Thoracic aorta (tissue), 2 donors: ENCODE measurements at regions not wholly inside any gene's neighbourhood (a gene's known extent, or its start where the extent isn't known, plus 50 kb on each side); places are given as distances from the start of the nearest gene placed in this dataset.

ENCODE experiments used
- ATAC-seq: fragments of 150-250 bp; one replicate; pipeline ENCODE4 v1.8.0; 2017; ENCODE audit warnings: low read depth; ENCODE audit not compliant: insufficient number of reproducible peaks, low FRiP score
- DNase-seq: peaks from one replicate; pipeline ENCODE4 v3.0.0-alpha.2; 2020; ENCODE audit warnings: low spot score
- H3K27ac ChIP-seq, 2 donors: fragments of 200-600 bp; sonication (generic); 1 replicate in 1 of 2; 2 replicates in 1 of 2; pipeline ENCODE4 v1.5.1; 2016; ENCODE audit warnings: mild to moderate bottlenecking in 2 of 2, moderate library complexity in 2 of 2
- H3K27me3 ChIP-seq: fragments of 200-600 bp; sonication (generic); replicated peaks from 2 replicates; pipeline ENCODE4 v1.6.0; 2016; ENCODE audit warnings: mild to moderate bottlenecking; ENCODE audit not compliant: insufficient read depth
- H3K36me3 ChIP-seq: fragments of 200-600 bp; sonication (generic); one replicate; pipeline ENCODE4 v1.5.1; 2016
- H3K4me1 ChIP-seq, 2 donors: fragments of 200-600 bp; sonication (generic); 1 replicate in 1 of 2; 2 replicates in 1 of 2; pipeline versions ENCODE4 v1.5.1 to v1.6.0; 2016; ENCODE audit warnings: low read depth in 2 of 2, mild to moderate bottlenecking in 1 of 2; ENCODE audit not compliant: control insufficient read depth in 1 of 2
- H3K4me3 ChIP-seq: fragments of 200-600 bp; sonication (generic); 2 replicates; pipeline ENCODE4 v1.5.1; 2016; ENCODE audit warnings: mild to moderate bottlenecking
- H3K9me3 ChIP-seq: fragments of 200-600 bp; sonication (generic); 2 replicates; pipeline ENCODE4 v1.5.1; 2016
- TF ChIP-seq, protein P1 (sequence below): fragments of 200-600 bp; sonication (generic); IDR thresholded peaks from one replicate; pipeline ENCODE4 v1.5.1; 2019; ENCODE audit warnings: antibody characterized with exemption

DNA sequence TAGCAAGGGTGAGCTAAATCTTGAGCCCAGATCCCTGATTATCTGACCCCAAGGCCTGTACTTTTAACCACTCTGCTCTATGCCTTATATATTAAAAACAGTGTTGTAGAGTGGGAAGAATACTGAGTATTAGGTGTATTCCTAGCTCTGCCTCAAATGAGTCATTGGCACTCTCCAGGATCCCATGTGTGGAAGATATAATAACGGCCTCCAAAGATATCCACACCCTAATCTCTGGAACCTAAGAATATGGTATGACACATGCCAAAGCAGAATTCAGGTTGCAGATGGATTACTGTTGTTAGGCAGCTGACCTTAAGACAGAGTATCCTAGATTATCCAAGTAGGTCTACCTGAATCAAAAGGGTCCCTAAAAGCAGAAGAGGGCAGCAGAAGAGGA, 110.8 kb downstream of the ADRB2 start:
- no peak overlapping the region for H3K27ac ChIP-seq
- TF ChIP-seq, protein P1, sequence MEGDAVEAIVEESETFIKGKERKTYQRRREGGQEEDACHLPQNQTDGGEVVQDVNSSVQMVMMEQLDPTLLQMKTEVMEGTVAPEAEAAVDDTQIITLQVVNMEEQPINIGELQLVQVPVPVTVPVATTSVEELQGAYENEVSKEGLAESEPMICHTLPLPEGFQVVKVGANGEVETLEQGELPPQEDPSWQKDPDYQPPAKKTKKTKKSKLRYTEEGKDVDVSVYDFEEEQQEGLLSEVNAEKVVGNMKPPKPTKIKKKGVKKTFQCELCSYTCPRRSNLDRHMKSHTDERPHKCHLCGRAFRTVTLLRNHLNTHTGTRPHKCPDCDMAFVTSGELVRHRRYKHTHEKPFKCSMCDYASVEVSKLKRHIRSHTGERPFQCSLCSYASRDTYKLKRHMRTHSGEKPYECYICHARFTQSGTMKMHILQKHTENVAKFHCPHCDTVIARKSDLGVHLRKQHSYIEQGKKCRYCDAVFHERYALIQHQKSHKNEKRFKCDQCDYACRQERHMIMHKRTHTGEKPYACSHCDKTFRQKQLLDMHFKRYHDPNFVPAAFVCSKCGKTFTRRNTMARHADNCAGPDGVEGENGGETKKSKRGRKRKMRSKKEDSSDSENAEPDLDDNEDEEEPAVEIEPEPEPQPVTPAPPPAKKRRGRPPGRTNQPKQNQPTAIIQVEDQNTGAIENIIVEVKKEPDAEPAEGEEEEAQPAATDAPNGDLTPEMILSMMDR, result no peak
- H3K4me1 ChIP-seq, result no peaks in the 10 kb centered on the region
- no peak overlapping the region for H3K4me3 ChIP-seq
- no peak for DNase-seq
- ATAC-seq, result no peak
- no peaks in the 10 kb centered on the region for H3K36me3 ChIP-seq
- no peaks in the 10 kb centered on the region for H3K9me3 ChIP-seq
- H3K27me3 ChIP-seq, result no peaks in the 10 kb centered on the region

DNA sequence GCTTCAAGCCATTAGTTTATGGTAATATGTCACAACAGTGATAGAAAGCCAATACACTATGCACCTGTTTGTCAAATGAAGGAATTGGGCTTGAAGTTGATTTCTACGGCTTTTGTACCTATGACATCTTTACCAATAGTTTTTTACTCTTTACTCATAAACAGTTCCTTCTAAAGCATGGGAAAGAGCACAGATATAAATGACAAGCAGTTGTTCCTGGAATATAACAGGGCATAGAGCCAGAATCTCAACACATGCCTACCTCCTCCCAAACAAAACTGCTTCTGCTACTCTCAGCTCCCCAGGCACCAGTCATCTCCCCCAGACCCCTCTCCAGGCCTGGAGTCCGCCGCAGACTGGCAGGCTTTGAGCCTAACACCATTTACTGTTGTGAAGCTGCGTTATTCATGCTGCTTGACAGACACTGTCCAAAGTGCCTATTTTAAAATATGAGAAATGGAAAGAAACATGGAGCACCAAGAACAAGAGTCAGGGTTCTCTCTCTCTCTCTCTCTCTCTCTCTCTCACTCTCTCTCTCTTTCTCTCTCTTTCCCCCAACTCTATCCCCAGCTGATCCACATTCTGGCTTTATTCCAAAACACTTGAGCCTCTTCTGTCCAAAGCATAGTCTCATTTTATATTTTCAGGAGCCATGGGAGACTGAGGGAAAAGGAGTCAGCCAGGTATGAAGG, 111.6 kb downstream of the ADRB2 start:
- Histone ChIP-seq H3K27me3 (no peaks in the 10 kb centered on the region), H3K4me3 (no peak overlapping the region), H3K9me3 (no peaks in the 10 kb centered on the region), H3K4me1 (no peaks in the 10 kb centered on the region), H3K36me3 (no peaks in the 10 kb centered on the region), H3K27ac (no peak overlapping the region)
- no peak for DNase-seq
- no peak for ATAC-seq
- TF ChIP-seq, protein P1, result no peak

DNA sequence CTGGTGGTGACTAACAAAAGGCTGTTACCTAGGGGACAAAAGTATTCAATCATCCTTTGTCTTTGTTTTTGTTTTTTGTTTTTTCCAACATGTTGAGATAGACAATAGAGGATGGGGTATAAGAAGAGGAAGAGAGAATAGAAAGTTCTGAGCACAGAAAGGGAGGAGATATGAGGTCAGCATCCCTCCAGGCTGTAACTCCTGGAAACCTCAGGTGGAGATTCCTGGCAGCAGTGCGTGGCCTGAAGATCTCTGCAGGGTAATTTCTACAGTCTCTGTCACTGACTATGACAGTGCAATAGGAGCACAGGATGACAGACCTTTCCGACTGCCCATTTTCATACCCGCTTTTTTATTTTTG, 112.1 kb downstream of the ADRB2 start:
- Histone ChIP-seq H3K36me3 (no peaks in the 10 kb centered on the region), H3K4me3 (no peak overlapping the region), H3K4me1 (no peaks in the 10 kb centered on the region), H3K27ac (no peak overlapping the region), H3K9me3 (no peaks in the 10 kb centered on the region), H3K27me3 (no peaks in the 10 kb centered on the region)
- ATAC-seq, result no peak
- TF ChIP-seq, protein P1, result no peak
- DNase-seq, result no peak

DNA sequence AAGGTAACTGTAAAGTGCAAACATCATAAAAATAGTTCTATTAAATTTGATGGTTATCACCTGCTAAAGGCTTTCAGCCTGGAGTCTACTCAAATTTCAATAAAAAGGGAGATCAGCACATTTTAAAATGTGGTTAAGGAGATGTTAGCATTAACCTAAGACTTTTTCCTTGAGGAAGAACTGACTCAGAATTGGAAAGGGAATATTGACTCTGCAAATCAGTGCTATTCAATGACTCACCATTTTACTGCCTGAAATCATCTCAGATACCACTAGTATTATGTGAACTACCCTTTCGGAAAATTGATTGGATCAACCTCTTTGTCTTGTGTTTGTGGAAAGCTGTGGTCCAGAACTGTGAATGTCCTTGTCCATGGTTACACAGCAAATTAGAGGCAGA, 113.3 kb downstream of the ADRB2 start:
- Histone ChIP-seq H3K9me3 (no peaks in the 10 kb centered on the region), H3K27me3 (no peaks in the 10 kb centered on the region), H3K27ac (no peak overlapping the region), H3K36me3 (no peaks in the 10 kb centered on the region), H3K4me1 (no peaks in the 10 kb centered on the region), H3K4me3 (no peak overlapping the region)
- ATAC-seq, result no peak
- TF ChIP-seq, protein P1, result no peak
- DNase-seq, result no peak

DNA sequence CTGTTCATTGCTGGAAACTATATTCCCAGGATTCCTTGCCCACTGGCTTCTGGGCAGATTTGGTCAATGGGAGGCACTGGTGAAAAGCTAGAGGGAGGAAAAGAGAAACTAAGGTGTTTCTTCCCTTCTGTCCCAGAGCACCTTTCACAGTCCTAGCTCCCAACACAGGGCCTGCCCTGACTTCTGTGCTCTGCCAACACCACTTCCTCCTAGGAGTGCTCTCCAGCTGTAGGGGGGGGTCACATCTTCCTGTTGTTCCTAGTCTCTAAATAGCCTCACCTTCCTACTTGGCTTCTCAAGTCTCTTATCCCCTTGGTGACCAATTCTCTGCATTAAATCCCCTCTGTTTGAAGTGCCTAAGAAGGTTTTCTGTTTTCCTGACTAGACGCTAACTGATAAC, 115.4 kb downstream of the ADRB2 start:
- no peak overlapping the region for H3K27ac ChIP-seq
- no peaks in the 10 kb centered on the region for H3K27me3 ChIP-seq
- no peak overlapping the region for H3K4me3 ChIP-seq
- no peaks in the 10 kb centered on the region for H3K9me3 ChIP-seq
- H3K4me1 ChIP-seq, result no peaks in the 10 kb centered on the region
- DNase-seq (no peak), ATAC-seq (no peak)
- TF ChIP-seq, protein P1, result no peak
- H3K36me3 ChIP-seq, result no peaks in the 10 kb centered on the region
